K562 (cell line): ENCODE measurements at regions not wholly inside any gene's neighbourhood (a gene's known extent, or its start where the extent isn't known, plus 50 kb on each side); places are given as distances from the start of the nearest gene placed in this dataset.

Experiments used
- ATAC-seq: fragments of 200-7000 bp; cut with Tn5 transposase; 3 replicates; pipeline ENCODE4 v1.9.1; 2020; ENCODE audit warnings: moderate library complexity
- BruUV-seq: library from RNA; stranded (reverse); fragments of 400-500 nt; replicated peaks from 2 replicates; lab custom pipeline; 2021; lab: Mats Ljungman, UMichigan
- CTCF ChIA-PET: fragments of 300-600 bp; formaldehyde crosslinking; extraction: SDS; loops from one replicate; lab custom pipeline; 2021; ENCODE audit warnings: low intra/inter-chr PET ratio; lab: Yijun Ruan, JAX
- POLR2A ChIA-PET: fragments of 300-600, 350-650 bp; sonication (Branson Sonifier 250); formaldehyde crosslinking; extraction: SDS; loops from one replicate; lab custom pipeline; 2021; ENCODE audit warnings: antibody characterized with exemption, inconsistent platforms; lab: Yijun Ruan, JAX
- DNase-seq, 4 experiments: peaks; one replicate each; pipeline versions ENCODE4 v3.0.0 to v3.0.0-alpha.2; 2011 to 2018; ENCODE audit warnings: low spot score in 3 of 4, mixed read lengths in 3 of 4; ENCODE audit errors: extremely low read depth in 1 of 4
- FAIRE-seq: peaks from 2 replicates; lab custom pipeline; 2011; peaks lifted over from hg19 to GRCh38; lab: Jason Lieb, UNC
- H2AFZ ChIP-seq: 2 replicates; pipeline ENCODE4 v1.6.0; 2011; ENCODE audit warnings: low read depth, low read length, control low read depth, inconsistent platforms
- H3K27ac ChIP-seq: fragments of 200-600 bp; 3 replicates; pipeline ENCODE4 v1.8.0; 2011; ENCODE audit warnings: low read depth, mild to moderate bottlenecking, control low read depth, inconsistent platforms, low read length, moderate library complexity, mixed read lengths; ENCODE audit errors: extremely low read depth
- H3K27me3 ChIP-seq, 2 experiments: fragments of 300-600 bp in 1 of 2; 2 replicates in 1 of 2; 3 replicates in 1 of 2; pipeline versions ENCODE4 v1.6.0 to v1.8.0; 2011; ENCODE audit warnings: inconsistent platforms in 2 of 2, low read length in 2 of 2, mild to moderate bottlenecking in 1 of 2, mixed read lengths in 1 of 2, moderate library complexity in 1 of 2; ENCODE audit not compliant: control insufficient read depth in 2 of 2, insufficient read depth in 2 of 2
- H3K36me3 ChIP-seq: fragments of 300-600 bp; 3 replicates; pipeline ENCODE4 v1.8.0; 2011; ENCODE audit warnings: mild to moderate bottlenecking, low read length, inconsistent platforms; ENCODE audit not compliant: control insufficient read depth, insufficient read depth
- H3K4me1 ChIP-seq, 2 experiments: fragments of 200-600 bp in 1 of 2; replicated peaks in 1 of 2; 2 replicates in 1 of 2; 3 replicates in 1 of 2; pipeline versions ENCODE4 v1.5.1 to v1.8.0; 2011; ENCODE audit warnings: inconsistent platforms in 2 of 2, low read length in 2 of 2, mild to moderate bottlenecking in 1 of 2, mixed read lengths in 1 of 2, moderate library complexity in 1 of 2; ENCODE audit not compliant: control insufficient read depth in 2 of 2, insufficient read depth in 2 of 2
- H3K4me2 ChIP-seq: 2 replicates; pipeline ENCODE4 v1.6.1; 2011; ENCODE audit warnings: low read length, control low read depth, inconsistent platforms, mixed read lengths; ENCODE audit not compliant: insufficient read depth
- H3K4me3 ChIP-seq: fragments of 200-600 bp; sonication (generic), shearing (Covaris generic); 2 replicates; pipeline ENCODE4 v1.5.1; 2016; ENCODE audit warnings: control low read depth, inconsistent platforms
- H3K79me2 ChIP-seq: fragments of 200-600 bp; 3 replicates; pipeline ENCODE4 v1.8.0; 2011; ENCODE audit warnings: low read length, inconsistent platforms; ENCODE audit not compliant: control insufficient read depth, insufficient read depth
- H3K9ac ChIP-seq, 2 experiments: 2 replicates each; pipeline versions ENCODE4 v1.6.0 to v1.6.1; 2011; ENCODE audit warnings: low read depth in 2 of 2, low read length in 2 of 2, control low read depth in 1 of 2, inconsistent platforms in 1 of 2, mild to moderate bottlenecking in 1 of 2, mixed read lengths in 1 of 2; ENCODE audit not compliant: insufficient read depth in 1 of 2
- H3K9me1 ChIP-seq: one replicate; pipeline ENCODE4 v1.6.0; 2011; ENCODE audit warnings: inconsistent platforms, mild to moderate bottlenecking, low read length, moderate library complexity; ENCODE audit not compliant: control insufficient read depth, insufficient read depth
- H3K9me3 ChIP-seq: replicated peaks from 2 replicates; pipeline ENCODE4 v1.5.1; 2011; ENCODE audit warnings: low read depth, low read length, inconsistent platforms; ENCODE audit not compliant: control insufficient read depth, insufficient read depth
- H4K20me1 ChIP-seq: replicated peaks from 2 replicates; pipeline ENCODE4 v1.6.1; 2011; ENCODE audit warnings: low read length, inconsistent platforms, mixed read lengths; ENCODE audit not compliant: control insufficient read depth, insufficient read depth
- HDAC1 ChIP-seq, 2 experiments: fragments of 450-650 bp; IDR thresholded peaks; 2 replicates each; pipeline ENCODE4 v1.6.1; 2016 to 2017; ENCODE audit warnings: inconsistent platforms in 1 of 2, mild to moderate bottlenecking in 1 of 2, moderate library complexity in 1 of 2
- ZNF3 ChIP-seq: fragments of 250-450 bp; sonication (Bioruptor Pico); IDR thresholded peaks from 2 replicates; pipeline ENCODE4 v1.5.0; 2021; ENCODE audit warnings: mild to moderate bottlenecking, moderate library complexity
- ZNF384 ChIP-seq: IDR thresholded peaks from 2 replicates; pipeline ENCODE4 v1.6.1; 2012; ENCODE audit warnings: low read depth, low read length, improper control_type of control experiment
- WGBS: fragments of 100-300 bp; shearing (Covaris generic); methylation state at CpG from one replicate; pipeline ENCODE4 v1.1.6; 2016; ENCODE audit warnings: low coverage, mixed read lengths; ENCODE audit not compliant: insufficient coverage; ENCODE audit errors: missing lambda C conversion rate; 5-methylcytosine and 5-hydroxymethylcytosine counted together
- in situ Hi-C: fragments of 300-500 bp; cut with MboI; formaldehyde crosslinking; loops from 4 replicates; pipeline ENCODE4 v1.15.0; 2018; ENCODE audit warnings: inconsistent platforms, mixed read lengths
- intact Hi-C: fragments of 100-400 bp; cut with micrococcal nuclease; formaldehyde crosslinking; loops from 2 replicates; pipeline ENCODE4 v1.14.2; 2022
- TF ChIP-seq, protein P1 (sequence below): fragments of 450-650 bp; conservative IDR thresholded peaks from 2 replicates; pipeline ENCODE4 v1.6.1; 2016; ENCODE audit warnings: missing genetic modification characterization, low read depth, mild to moderate bottlenecking, missing compliant biosample characterization, moderate library complexity
- TF ChIP-seq, protein P2 (sequence below): sonication (generic); formaldehyde crosslinking; IDR thresholded peaks from 2 replicates; pipeline ENCODE4 v1.8.0; 2022; ENCODE audit warnings: mild to moderate bottlenecking, missing genetic modification reagents, borderline replicate concordance
- TF ChIP-seq, protein P3 (sequence below): sonication (generic); formaldehyde crosslinking; IDR thresholded peaks from 2 replicates; pipeline ENCODE4 v1.8.1; 2023; ENCODE audit warnings: mild to moderate bottlenecking, missing genetic modification reagents

DNA sequence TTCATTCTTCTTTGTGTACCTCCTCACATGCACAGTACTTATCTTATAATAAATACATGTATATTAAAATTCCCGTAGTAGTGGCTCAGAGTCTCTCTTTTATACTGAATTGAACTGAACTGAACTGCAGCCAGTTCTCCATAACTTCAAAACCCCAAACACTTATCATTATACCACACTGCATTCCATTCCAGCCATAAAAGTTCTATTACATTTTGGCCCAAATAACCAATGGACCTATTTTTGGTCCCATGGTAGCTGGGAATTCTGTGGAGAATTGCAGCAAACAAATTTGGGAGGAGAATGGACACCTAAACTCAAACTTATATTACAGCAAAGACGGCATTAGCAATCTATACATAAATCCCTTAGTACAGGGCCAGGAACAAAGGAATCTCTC lies 86.6 kb upstream of the C1orf87 start:
- H3K9me1 ChIP-seq: no peaks in the 10 kb centered on the region
- in situ Hi-C loops: no loop called here
- WGBS: 3% methylated on average over 2 of the region's 2 CpGs
- no peaks in the 10 kb centered on the region for H3K79me2 ChIP-seq
- DNase-seq (no peak), FAIRE-seq (no peak)
- no peak overlapping the region for H3K9ac ChIP-seq
- no peak overlapping the region for H2AFZ ChIP-seq
- no peak overlapping the region for H3K4me2 ChIP-seq
- CTCF ChIA-PET: no interaction called here
- H4K20me1 ChIP-seq: no peaks in the 10 kb centered on the region
- H3K9me3 ChIP-seq: no peaks in the 10 kb centered on the region
- no peak overlapping the region for H3K27ac ChIP-seq
- POLR2A ChIA-PET: no interaction called here
- no peaks in the 10 kb centered on the region for H3K27me3 ChIP-seq
- no peaks in the 10 kb centered on the region for H3K4me1 ChIP-seq
- no peaks in the 10 kb centered on the region for H3K36me3 ChIP-seq
- TF ChIP-seq ZNF384 (no peak), ZNF3 (CRISPR knock-in tag) (no peak), HDAC1 (IDR thresholded peaks at IDR 0.05) (no peak)
- TF ChIP-seq, protein P1, sequence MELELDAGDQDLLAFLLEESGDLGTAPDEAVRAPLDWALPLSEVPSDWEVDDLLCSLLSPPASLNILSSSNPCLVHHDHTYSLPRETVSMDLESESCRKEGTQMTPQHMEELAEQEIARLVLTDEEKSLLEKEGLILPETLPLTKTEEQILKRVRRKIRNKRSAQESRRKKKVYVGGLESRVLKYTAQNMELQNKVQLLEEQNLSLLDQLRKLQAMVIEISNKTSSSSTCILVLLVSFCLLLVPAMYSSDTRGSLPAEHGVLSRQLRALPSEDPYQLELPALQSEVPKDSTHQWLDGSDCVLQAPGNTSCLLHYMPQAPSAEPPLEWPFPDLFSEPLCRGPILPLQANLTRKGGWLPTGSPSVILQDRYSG: no peak
- TF ChIP-seq, protein P2, sequence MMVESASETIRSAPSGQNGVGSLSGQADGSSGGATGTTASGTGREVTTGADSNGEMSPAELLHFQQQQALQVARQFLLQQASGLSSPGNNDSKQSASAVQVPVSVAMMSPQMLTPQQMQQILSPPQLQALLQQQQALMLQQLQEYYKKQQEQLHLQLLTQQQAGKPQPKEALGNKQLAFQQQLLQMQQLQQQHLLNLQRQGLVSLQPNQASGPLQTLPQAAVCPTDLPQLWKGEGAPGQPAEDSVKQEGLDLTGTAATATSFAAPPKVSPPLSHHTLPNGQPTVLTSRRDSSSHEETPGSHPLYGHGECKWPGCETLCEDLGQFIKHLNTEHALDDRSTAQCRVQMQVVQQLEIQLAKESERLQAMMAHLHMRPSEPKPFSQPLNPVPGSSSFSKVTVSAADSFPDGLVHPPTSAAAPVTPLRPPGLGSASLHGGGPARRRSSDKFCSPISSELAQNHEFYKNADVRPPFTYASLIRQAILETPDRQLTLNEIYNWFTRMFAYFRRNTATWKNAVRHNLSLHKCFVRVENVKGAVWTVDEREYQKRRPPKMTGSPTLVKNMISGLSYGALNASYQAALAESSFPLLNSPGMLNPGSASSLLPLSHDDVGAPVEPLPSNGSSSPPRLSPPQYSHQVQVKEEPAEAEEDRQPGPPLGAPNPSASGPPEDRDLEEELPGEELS (CRISPR knock-in tag): no peak
- TF ChIP-seq, protein P3, sequence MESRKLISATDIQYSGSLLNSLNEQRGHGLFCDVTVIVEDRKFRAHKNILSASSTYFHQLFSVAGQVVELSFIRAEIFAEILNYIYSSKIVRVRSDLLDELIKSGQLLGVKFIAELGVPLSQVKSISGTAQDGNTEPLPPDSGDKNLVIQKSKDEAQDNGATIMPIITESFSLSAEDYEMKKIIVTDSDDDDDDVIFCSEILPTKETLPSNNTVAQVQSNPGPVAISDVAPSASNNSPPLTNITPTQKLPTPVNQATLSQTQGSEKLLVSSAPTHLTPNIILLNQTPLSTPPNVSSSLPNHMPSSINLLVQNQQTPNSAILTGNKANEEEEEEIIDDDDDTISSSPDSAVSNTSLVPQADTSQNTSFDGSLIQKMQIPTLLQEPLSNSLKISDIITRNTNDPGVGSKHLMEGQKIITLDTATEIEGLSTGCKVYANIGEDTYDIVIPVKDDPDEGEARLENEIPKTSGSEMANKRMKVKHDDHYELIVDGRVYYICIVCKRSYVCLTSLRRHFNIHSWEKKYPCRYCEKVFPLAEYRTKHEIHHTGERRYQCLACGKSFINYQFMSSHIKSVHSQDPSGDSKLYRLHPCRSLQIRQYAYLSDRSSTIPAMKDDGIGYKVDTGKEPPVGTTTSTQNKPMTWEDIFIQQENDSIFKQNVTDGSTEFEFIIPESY (CRISPR knock-in tag): no peak
- TF ChIP-seq, all 486 proteins: peak for 0
- H3K4me3 ChIP-seq: no peak overlapping the region
- BruUV-seq: no TSS peak
- no peak for ATAC-seq
- intact Hi-C loops: no loop called here
